SK-N-SH (cell line): ENCODE measurements at regions not wholly inside any gene's neighbourhood (a gene's known extent, or its start where the extent isn't known, plus 50 kb on each side); places are given as distances from the start of the nearest gene placed in this dataset.
"Not testable (repeated sequence)": the region's sequence is repeated elsewhere in the genome, so short reads cannot be mapped to it uniquely, and the experiment has no call there.

Source experiments
- CTCF ChIA-PET: fragments of 300-600, 350-600 bp; formaldehyde crosslinking; extraction: SDS; loops from one replicate; lab custom pipeline; 2021; lab: Yijun Ruan, JAX
- POLR2A ChIA-PET: fragments of 350-600 bp; sonication (Branson Sonifier 250); formaldehyde crosslinking; extraction: SDS; loops from one replicate; lab custom pipeline; 2020; ENCODE audit warnings: antibody characterized with exemption, inconsistent platforms; lab: Yijun Ruan, JAX
- DNase-seq: peaks from one replicate; pipeline ENCODE4 v3.0.0; 2012
- H2AFZ ChIP-seq: fragments of 200-600 bp; sonication (generic); 2 replicates; pipeline ENCODE4 v1.8.1; 2016; ENCODE audit warnings: antibody characterized with exemption, mild to moderate bottlenecking, low read depth
- H3F3A ChIP-seq: fragments of 200-600 bp; sonication (generic); replicated peaks from 2 replicates; pipeline ENCODE3; 2016; ENCODE audit warnings: antibody characterized with exemption, mild to moderate bottlenecking; ENCODE audit not compliant: insufficient read depth
- H3K27ac ChIP-seq, 2 experiments: fragments of 200-500 bp in 1 of 2; fragments of 200-600 bp in 1 of 2; sonication (Bioruptor generic) in 1 of 2; sonication (generic), shearing (Covaris generic) in 1 of 2; 2 replicates each; pipeline versions ENCODE4 v1.5.1 to v1.6.1; 2014 to 2016; ENCODE audit warnings: low read depth in 2 of 2, inconsistent platforms in 1 of 2, low read length in 1 of 2, mild to moderate bottlenecking in 1 of 2, mixed read lengths in 1 of 2
- H3K27me3 ChIP-seq: fragments of 200-600 bp; sonication (generic), shearing (Covaris generic); 2 replicates; pipeline ENCODE4 v1.6.1; 2016; ENCODE audit warnings: mixed run types; ENCODE audit not compliant: insufficient read depth
- H3K36me3 ChIP-seq, 2 experiments: fragments of 200-500 bp in 1 of 2; fragments of 200-600 bp in 1 of 2; sonication (Bioruptor generic) in 1 of 2; sonication (generic) in 1 of 2; replicated peaks in 1 of 2; 2 replicates each; pipeline versions ENCODE3 to v1.5.1; 2014 to 2016; ENCODE audit warnings: low read length in 1 of 2, mild to moderate bottlenecking in 1 of 2; ENCODE audit not compliant: insufficient read depth in 2 of 2, control insufficient read depth in 1 of 2
- H3K4me1 ChIP-seq, 2 experiments: fragments of 200-500 bp in 1 of 2; fragments of 200-600 bp in 1 of 2; sonication (Bioruptor generic) in 1 of 2; sonication (generic), shearing (Covaris generic) in 1 of 2; 2 replicates each; pipeline versions ENCODE4 v1.5.1 to v1.6.1; 2014 to 2016; ENCODE audit warnings: low read depth in 1 of 2, low read length in 1 of 2, mixed run types in 1 of 2; ENCODE audit not compliant: insufficient read depth in 2 of 2, control insufficient read depth in 1 of 2
- H3K4me2 ChIP-seq: fragments of 200-600 bp; sonication (generic), shearing (Covaris generic); 2 replicates; pipeline ENCODE4 v1.6.1; 2017; ENCODE audit warnings: mixed run types
- H3K4me3 ChIP-seq, 2 experiments: fragments of 200-500 bp in 1 of 2; fragments of 200-600 bp in 1 of 2; sonication (Bioruptor generic) in 1 of 2; sonication (generic), shearing (Covaris generic) in 1 of 2; 2 replicates each; pipeline versions ENCODE4 v1.5.1 to v1.8.1; 2014 to 2016; ENCODE audit warnings: low read depth in 2 of 2, inconsistent platforms in 1 of 2, low read length in 1 of 2, mild to moderate bottlenecking in 1 of 2, mixed read lengths in 1 of 2, moderate library complexity in 1 of 2
- H3K79me2 ChIP-seq: fragments of 200-600 bp; sonication (generic); 2 replicates; pipeline ENCODE4 v1.8.1; 2017; ENCODE audit warnings: mild to moderate bottlenecking; ENCODE audit not compliant: insufficient read depth
- H3K9ac ChIP-seq: fragments of 200-600 bp; sonication (generic); 2 replicates; pipeline ENCODE4 v1.6.1; 2017; ENCODE audit warnings: mixed run types
- H3K9me2 ChIP-seq: fragments of 200-600 bp; sonication (generic); 2 replicates; pipeline ENCODE4 v1.6.1; 2017; ENCODE audit warnings: mixed run types
- H3K9me3 ChIP-seq: fragments of 200-600 bp; sonication (generic); 2 replicates; pipeline ENCODE4 v1.6.1; 2017; ENCODE audit warnings: mixed run types, mild to moderate bottlenecking, moderate library complexity
- H4K20me1 ChIP-seq: fragments of 200-600 bp; sonication (generic); 2 replicates; pipeline ENCODE4 v1.6.1; 2017; ENCODE audit warnings: mild to moderate bottlenecking, mixed run types; ENCODE audit not compliant: insufficient read depth
- ELF1 ChIP-seq: IDR thresholded peaks from 2 replicates; pipeline ENCODE4 v1.4.0; 2012
- EP300 ChIP-seq, 2 experiments: IDR thresholded peaks; 2 replicates each; pipeline versions ENCODE4 v1.4.0 to v1.6.1; 2012; ENCODE audit warnings: borderline replicate concordance in 1 of 2, low read depth in 1 of 2, low read length in 1 of 2
- EZH2phosphoT487 ChIP-seq: fragments of 200-600 bp; sonication (generic); IDR thresholded peaks from 2 replicates; pipeline ENCODE4 v1.6.1; 2017; ENCODE audit warnings: low read depth, mixed run types, mild to moderate bottlenecking, antibody characterized with exemption, moderate library complexity, borderline replicate concordance
- FOSL2 ChIP-seq: IDR thresholded peaks from 2 replicates; pipeline ENCODE4 v1.4.0; 2012; ENCODE audit warnings: low read depth, mild to moderate bottlenecking, moderate library complexity, borderline replicate concordance
- FOXJ3 ChIP-seq: sonication (generic); formaldehyde crosslinking; IDR thresholded peaks from 2 replicates; pipeline ENCODE4 v1.5.1; 2020; ENCODE audit warnings: mild to moderate bottlenecking, missing genetic modification reagents
- GABPA ChIP-seq: IDR thresholded peaks from 2 replicates; pipeline ENCODE4 v1.4.0; 2012; ENCODE audit warnings: low read depth, mild to moderate bottlenecking
- GATA2 ChIP-seq: sonication (generic); formaldehyde crosslinking; IDR thresholded peaks from 2 replicates; pipeline ENCODE4 v1.5.0; 2020; ENCODE audit warnings: mild to moderate bottlenecking, missing genetic modification reagents
- NFIC ChIP-seq: IDR thresholded peaks from 2 replicates; pipeline ENCODE4 v1.4.0; 2012; ENCODE audit warnings: borderline replicate concordance
- NRF1 ChIP-seq: IDR thresholded peaks from 2 replicates; pipeline ENCODE4 v1.6.1; 2012; ENCODE audit warnings: low read depth, mild to moderate bottlenecking, low read length
- POLR2AphosphoS5 ChIP-seq: IDR thresholded peaks from 2 replicates; pipeline ENCODE4 v1.6.1; 2012; ENCODE audit warnings: low read depth, low read length
- RAD21 ChIP-seq: IDR thresholded peaks from 2 replicates; pipeline ENCODE4 v1.6.1; 2012; ENCODE audit warnings: mild to moderate bottlenecking, low read length
- RFX5 ChIP-seq: IDR thresholded peaks from 2 replicates; pipeline ENCODE4 v1.6.1; 2012; ENCODE audit warnings: mild to moderate bottlenecking, improper control_type of control experiment, low read length
- SIN3A ChIP-seq: IDR thresholded peaks from 2 replicates; pipeline ENCODE4 v1.6.1; 2012; ENCODE audit warnings: low read depth, mild to moderate bottlenecking, low read length, moderate library complexity, borderline replicate concordance
- SMC3 ChIP-seq: IDR thresholded peaks from 2 replicates; pipeline ENCODE4 v1.6.1; 2012; ENCODE audit warnings: low read depth, low read length, improper control_type of control experiment
- TEAD4 ChIP-seq: IDR thresholded peaks from 2 replicates; pipeline ENCODE4 v1.4.0; 2012; ENCODE audit warnings: mild to moderate bottlenecking, borderline replicate concordance; ENCODE audit not compliant: insufficient read depth
- YY1 ChIP-seq: IDR thresholded peaks from 2 replicates; pipeline ENCODE4 v1.4.0; 2012; ENCODE audit warnings: low read depth, mild to moderate bottlenecking
- WGBS: methylation state at CpG from one replicate; pipeline ENCODE4 v1.1.6; 2017; ENCODE audit warnings: low lambda C conversion rate; 5-methylcytosine and 5-hydroxymethylcytosine counted together
- TF ChIP-seq, protein P1 (sequence below): fragments of 150-350 bp; IDR thresholded peaks from 2 replicates; pipeline ENCODE4 v1.6.1; 2016; ENCODE audit warnings: mild to moderate bottlenecking, low read depth, low read length
- TF ChIP-seq, protein P2 (sequence below): IDR thresholded peaks from 2 replicates; pipeline ENCODE4; 2012
- TF ChIP-seq, protein P3 (sequence below): fragments of 150-350 bp; IDR thresholded peaks from 2 replicates; pipeline ENCODE4 v1.6.1; 2017; ENCODE audit warnings: antibody characterized with exemption, low read length, low read depth, borderline replicate concordance
- TF ChIP-seq, protein P4 (sequence below): fragments of 200-600 bp; sonication (generic); IDR thresholded peaks from 2 replicates; pipeline ENCODE4 v1.6.1; 2017; ENCODE audit warnings: antibody characterized with exemption, mild to moderate bottlenecking, moderate library complexity

DNA sequence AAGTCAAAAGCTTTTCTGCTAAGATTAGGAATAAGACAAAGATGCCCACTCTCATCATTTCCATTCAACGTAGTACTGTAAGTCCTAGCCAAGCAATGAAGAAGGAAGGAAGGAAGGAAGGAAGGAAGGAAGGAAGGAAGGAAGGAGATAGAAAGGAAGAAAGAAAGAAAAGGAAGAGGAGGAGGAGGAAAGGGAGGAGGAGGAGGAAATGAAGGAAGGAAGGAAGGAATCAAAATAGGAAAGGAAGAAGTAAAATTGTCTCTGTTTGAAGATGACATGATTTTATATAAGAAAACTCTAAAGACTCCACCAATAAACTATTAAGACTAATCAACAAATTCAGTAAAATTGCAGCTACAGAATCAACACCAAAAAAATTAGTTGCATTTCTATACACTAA lies 66.0 kb upstream of the DHRS4 start:
- DNase-seq: no peak
- no peaks in the 10 kb centered on the region for H3K4me1 ChIP-seq
- CTCF ChIA-PET: interaction anchor here (1.2 kb wide), 1 partner anchor 256 kb away, joined by 3 read pairs; no protein-coding TSS in a partner anchor
- POLR2A ChIA-PET: no interaction called here
- H3K4me3 ChIP-seq: no peak overlapping the region
- TF ChIP-seq EZH2phosphoT487: no peak
- no peak for TF ChIP-seq FOSL2
- TF ChIP-seq SIN3A: no peak
- no peak for TF ChIP-seq RFX5
- no peak for TF ChIP-seq FOXJ3 (CRISPR knock-in tag)
- no peak for TF ChIP-seq SMC3
- no peak for TF ChIP-seq GATA2 (CRISPR knock-in tag)
- TF ChIP-seq GABPA: no peak
- TF ChIP-seq RAD21: no peak
- no peak for TF ChIP-seq NFIC
- no peak for TF ChIP-seq YY1
- no peak for TF ChIP-seq TEAD4
- TF ChIP-seq, protein P1, sequence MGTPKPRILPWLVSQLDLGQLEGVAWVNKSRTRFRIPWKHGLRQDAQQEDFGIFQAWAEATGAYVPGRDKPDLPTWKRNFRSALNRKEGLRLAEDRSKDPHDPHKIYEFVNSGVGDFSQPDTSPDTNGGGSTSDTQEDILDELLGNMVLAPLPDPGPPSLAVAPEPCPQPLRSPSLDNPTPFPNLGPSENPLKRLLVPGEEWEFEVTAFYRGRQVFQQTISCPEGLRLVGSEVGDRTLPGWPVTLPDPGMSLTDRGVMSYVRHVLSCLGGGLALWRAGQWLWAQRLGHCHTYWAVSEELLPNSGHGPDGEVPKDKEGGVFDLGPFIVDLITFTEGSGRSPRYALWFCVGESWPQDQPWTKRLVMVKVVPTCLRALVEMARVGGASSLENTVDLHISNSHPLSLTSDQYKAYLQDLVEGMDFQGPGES: no peak
- TF ChIP-seq, protein P2, sequence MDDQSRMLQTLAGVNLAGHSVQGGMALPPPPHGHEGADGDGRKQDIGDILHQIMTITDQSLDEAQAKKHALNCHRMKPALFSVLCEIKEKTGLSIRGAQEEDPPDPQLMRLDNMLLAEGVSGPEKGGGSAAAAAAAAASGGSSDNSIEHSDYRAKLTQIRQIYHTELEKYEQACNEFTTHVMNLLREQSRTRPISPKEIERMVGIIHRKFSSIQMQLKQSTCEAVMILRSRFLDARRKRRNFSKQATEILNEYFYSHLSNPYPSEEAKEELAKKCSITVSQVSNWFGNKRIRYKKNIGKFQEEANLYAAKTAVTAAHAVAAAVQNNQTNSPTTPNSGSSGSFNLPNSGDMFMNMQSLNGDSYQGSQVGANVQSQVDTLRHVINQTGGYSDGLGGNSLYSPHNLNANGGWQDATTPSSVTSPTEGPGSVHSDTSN: no peak
- TF ChIP-seq, protein P3, sequence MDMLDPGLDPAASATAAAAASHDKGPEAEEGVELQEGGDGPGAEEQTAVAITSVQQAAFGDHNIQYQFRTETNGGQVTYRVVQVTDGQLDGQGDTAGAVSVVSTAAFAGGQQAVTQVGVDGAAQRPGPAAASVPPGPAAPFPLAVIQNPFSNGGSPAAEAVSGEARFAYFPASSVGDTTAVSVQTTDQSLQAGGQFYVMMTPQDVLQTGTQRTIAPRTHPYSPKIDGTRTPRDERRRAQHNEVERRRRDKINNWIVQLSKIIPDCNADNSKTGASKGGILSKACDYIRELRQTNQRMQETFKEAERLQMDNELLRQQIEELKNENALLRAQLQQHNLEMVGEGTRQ: no peak
- TF ChIP-seq ELF1: no peak
- no peak for TF ChIP-seq NRF1
- TF ChIP-seq, protein P4, sequence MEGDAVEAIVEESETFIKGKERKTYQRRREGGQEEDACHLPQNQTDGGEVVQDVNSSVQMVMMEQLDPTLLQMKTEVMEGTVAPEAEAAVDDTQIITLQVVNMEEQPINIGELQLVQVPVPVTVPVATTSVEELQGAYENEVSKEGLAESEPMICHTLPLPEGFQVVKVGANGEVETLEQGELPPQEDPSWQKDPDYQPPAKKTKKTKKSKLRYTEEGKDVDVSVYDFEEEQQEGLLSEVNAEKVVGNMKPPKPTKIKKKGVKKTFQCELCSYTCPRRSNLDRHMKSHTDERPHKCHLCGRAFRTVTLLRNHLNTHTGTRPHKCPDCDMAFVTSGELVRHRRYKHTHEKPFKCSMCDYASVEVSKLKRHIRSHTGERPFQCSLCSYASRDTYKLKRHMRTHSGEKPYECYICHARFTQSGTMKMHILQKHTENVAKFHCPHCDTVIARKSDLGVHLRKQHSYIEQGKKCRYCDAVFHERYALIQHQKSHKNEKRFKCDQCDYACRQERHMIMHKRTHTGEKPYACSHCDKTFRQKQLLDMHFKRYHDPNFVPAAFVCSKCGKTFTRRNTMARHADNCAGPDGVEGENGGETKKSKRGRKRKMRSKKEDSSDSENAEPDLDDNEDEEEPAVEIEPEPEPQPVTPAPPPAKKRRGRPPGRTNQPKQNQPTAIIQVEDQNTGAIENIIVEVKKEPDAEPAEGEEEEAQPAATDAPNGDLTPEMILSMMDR: no peak
- TF ChIP-seq POLR2AphosphoS5: no peak
- no peak for TF ChIP-seq EP300 (IDR thresholded peaks at IDR 0.05; ENCODE audit: borderline replicate concordance in 1 of 2, low read depth in 1 of 2, low read length in 1 of 2)
- no peaks in the 10 kb centered on the region for H3K79me2 ChIP-seq
- H2AFZ ChIP-seq: no peak overlapping the region
- no peaks in the 10 kb centered on the region for H4K20me1 ChIP-seq
- peaks cover 9% of the 10 kb centered on the region; the same call in 1 of the 2 replicates for H3K9me3 ChIP-seq
- H3K9ac ChIP-seq: no peak overlapping the region
- H3K36me3 ChIP-seq: no peaks in the 10 kb centered on the region
- H3F3A ChIP-seq: no peaks in the 10 kb centered on the region
- no peaks in the 10 kb centered on the region for H3K9me2 ChIP-seq
- H3K4me2 ChIP-seq: no peak overlapping the region
- H3K27ac ChIP-seq: no peak overlapping the region
- 12% methylated on average over 1 of the region's 1 CpG for WGBS
- no peaks in the 10 kb centered on the region for H3K27me3 ChIP-seq

DNA sequence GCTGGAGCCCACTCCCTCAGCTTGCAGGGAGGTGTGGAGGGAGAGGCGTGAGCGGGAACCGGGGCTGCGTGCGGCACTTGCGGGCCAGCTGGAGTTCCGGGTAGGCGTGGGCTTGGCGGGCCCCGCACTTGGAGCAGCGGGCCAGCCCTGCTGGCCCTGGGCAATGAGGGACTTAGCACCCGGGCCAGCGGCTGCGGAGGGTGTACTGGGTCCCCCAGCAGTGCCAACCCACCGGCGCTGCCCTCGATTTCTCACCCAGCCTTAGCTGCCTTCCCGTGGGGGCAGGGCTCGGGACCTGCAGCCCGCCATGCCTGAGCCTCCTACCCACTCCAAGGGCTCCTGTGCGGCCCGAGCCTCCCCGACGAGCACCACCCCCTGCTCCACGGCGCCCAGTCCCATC lies 61.9 kb upstream of the DHRS4 start:
- H3K27me3 ChIP-seq, H3K4me1 ChIP-seq, H3K79me2 ChIP-seq, H2AFZ ChIP-seq, H4K20me1 ChIP-seq, H3K36me3 ChIP-seq, DNase-seq, H3K9me3 ChIP-seq, H3F3A ChIP-seq, H3K4me2 ChIP-seq, POLR2A ChIA-PET, H3K27ac ChIP-seq, H3K9me2 ChIP-seq, H3K4me3 ChIP-seq, H3K9ac ChIP-seq: not testable (repeated sequence)
- 57% methylated on average over 6 of the region's 26 CpGs for WGBS
- CTCF ChIA-PET: interaction anchor here (1.2 kb wide), 1 partner anchor 19 kb away, joined by 4 read pairs; no protein-coding TSS in a partner anchor

DNA sequence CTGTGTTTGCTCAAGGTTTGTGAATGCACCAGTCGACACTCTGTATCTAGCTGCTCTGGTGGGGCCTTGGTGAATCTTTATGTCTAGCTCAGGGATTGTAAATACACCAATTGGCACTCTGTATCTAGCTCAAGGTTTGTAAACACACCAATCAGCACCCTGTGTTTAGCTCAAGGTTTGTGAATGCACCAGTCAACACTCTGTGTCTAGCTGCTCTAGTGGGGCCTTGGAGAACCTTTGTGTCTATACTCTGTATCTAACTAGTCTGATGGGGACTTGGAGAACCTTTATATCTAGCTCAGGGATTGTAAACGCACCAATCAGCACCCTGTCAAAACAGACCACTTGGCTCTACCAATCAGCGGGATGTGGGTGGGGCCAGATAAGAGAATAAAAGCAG lies 61.3 kb upstream of the DHRS4 start:
- DNase-seq, H2AFZ ChIP-seq, H3K9ac ChIP-seq, H3K9me2 ChIP-seq, H3K36me3 ChIP-seq, H3K27me3 ChIP-seq, H3K27ac ChIP-seq, H3K79me2 ChIP-seq, H3K4me1 ChIP-seq, POLR2A ChIA-PET, H3K4me3 ChIP-seq, H3K4me2 ChIP-seq, H3F3A ChIP-seq, H3K9me3 ChIP-seq, H4K20me1 ChIP-seq: not testable (repeated sequence)
- CTCF ChIA-PET: interaction anchor here (0.7 kb wide), 1 partner anchor 18 kb away, joined by 3 read pairs; no protein-coding TSS in a partner anchor
- 18% methylated on average over 3 of the region's 3 CpGs for WGBS
